Hepatocyte (in vitro differentiated cells): ENCODE measurements at regions not wholly inside any gene's neighbourhood (a gene's known extent, or its start where the extent isn't known, plus 50 kb on each side); places are given as distances from the start of the nearest gene placed in this dataset.

Source experiments
- CTCF ChIP-seq: fragments of 200-600 bp; sonication (generic); IDR thresholded peaks from 2 replicates; pipeline ENCODE4 v1.5.1; 2016; ENCODE audit warnings: antibody characterized with exemption, mild to moderate bottlenecking; ENCODE audit not compliant: poor library complexity
- EZH2 ChIP-seq: fragments of 200-600 bp; sonication (generic); IDR thresholded peaks from 2 replicates; pipeline ENCODE4 v1.6.1; 2016; ENCODE audit warnings: antibody characterized with exemption, mild to moderate bottlenecking, borderline replicate concordance

- TF ChIP-seq CTCF (no peak), EZH2 (no peak)
Measured at GRCh38 chr3:23094412-23094811, 108.7 kb upstream of the UBE2E2 start.
